ENCODE measurements at regions not wholly inside any gene's neighbourhood (a gene's known extent, or its start where the extent isn't known, plus 50 kb on each side); places are given as distances from the start of the nearest gene placed in this dataset.

DNA sequence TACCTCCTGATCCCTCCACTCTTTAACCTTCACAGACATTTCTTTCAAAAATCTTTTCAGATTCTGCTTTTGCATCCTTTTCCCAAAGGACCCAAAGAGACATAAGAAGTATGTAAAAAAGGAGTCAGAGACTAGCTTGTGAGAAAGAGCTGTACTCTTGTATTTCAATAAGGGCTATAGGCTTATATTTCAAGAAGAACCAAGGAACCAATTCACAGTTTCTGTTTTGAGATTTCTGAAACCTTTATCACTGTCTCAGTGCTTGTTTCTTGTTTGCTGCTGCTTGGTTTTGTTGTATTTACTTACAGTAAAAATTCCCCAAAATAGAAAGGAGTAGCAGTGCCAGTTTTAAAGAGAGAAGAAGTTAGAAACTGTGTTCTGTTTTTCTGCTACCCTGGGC, 461.6 kb upstream of the ID4 start:
- TF ChIP-seq EZH2 (IDR thresholded peaks at IDR 0.05; ENCODE audit: borderline replicate concordance, insufficient read depth, low read length, poor library complexity, severe bottlenecking) (no peak), MXI1 (conservative IDR thresholded peaks at IDR 0.05; ENCODE audit: poor library complexity, severe bottlenecking) (no peak), EP300 (conservative IDR thresholded peaks at IDR 0.05; ENCODE audit: poor library complexity, severe bottlenecking) (no peak), RAD21 (conservative IDR thresholded peaks at IDR 0.05) (no peak), POLR2AphosphoS5 (IDR thresholded peaks at IDR 0.05) (no peak)
- TF ChIP-seq, protein P1, sequence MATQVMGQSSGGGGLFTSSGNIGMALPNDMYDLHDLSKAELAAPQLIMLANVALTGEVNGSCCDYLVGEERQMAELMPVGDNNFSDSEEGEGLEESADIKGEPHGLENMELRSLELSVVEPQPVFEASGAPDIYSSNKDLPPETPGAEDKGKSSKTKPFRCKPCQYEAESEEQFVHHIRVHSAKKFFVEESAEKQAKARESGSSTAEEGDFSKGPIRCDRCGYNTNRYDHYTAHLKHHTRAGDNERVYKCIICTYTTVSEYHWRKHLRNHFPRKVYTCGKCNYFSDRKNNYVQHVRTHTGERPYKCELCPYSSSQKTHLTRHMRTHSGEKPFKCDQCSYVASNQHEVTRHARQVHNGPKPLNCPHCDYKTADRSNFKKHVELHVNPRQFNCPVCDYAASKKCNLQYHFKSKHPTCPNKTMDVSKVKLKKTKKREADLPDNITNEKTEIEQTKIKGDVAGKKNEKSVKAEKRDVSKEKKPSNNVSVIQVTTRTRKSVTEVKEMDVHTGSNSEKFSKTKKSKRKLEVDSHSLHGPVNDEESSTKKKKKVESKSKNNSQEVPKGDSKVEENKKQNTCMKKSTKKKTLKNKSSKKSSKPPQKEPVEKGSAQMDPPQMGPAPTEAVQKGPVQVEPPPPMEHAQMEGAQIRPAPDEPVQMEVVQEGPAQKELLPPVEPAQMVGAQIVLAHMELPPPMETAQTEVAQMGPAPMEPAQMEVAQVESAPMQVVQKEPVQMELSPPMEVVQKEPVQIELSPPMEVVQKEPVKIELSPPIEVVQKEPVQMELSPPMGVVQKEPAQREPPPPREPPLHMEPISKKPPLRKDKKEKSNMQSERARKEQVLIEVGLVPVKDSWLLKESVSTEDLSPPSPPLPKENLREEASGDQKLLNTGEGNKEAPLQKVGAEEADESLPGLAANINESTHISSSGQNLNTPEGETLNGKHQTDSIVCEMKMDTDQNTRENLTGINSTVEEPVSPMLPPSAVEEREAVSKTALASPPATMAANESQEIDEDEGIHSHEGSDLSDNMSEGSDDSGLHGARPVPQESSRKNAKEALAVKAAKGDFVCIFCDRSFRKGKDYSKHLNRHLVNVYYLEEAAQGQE (IDR thresholded peaks at IDR 0.05; ENCODE audit: borderline replicate concordance) = no peak
- TF ChIP-seq, protein P2, sequence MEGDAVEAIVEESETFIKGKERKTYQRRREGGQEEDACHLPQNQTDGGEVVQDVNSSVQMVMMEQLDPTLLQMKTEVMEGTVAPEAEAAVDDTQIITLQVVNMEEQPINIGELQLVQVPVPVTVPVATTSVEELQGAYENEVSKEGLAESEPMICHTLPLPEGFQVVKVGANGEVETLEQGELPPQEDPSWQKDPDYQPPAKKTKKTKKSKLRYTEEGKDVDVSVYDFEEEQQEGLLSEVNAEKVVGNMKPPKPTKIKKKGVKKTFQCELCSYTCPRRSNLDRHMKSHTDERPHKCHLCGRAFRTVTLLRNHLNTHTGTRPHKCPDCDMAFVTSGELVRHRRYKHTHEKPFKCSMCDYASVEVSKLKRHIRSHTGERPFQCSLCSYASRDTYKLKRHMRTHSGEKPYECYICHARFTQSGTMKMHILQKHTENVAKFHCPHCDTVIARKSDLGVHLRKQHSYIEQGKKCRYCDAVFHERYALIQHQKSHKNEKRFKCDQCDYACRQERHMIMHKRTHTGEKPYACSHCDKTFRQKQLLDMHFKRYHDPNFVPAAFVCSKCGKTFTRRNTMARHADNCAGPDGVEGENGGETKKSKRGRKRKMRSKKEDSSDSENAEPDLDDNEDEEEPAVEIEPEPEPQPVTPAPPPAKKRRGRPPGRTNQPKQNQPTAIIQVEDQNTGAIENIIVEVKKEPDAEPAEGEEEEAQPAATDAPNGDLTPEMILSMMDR (IDR thresholded peaks at IDR 0.05; ENCODE audit: poor library complexity, severe bottlenecking) = no peak
